Gastroesophageal sphincter (tissue), 4 donors: ENCODE measurements at regions not wholly inside any gene's neighbourhood (a gene's known extent, or its start where the extent isn't known, plus 50 kb on each side); places are given as distances from the start of the nearest gene placed in this dataset.
"Not testable (repeated sequence)": the region's sequence is repeated elsewhere in the genome, so short reads cannot be mapped to it uniquely, and the experiment has no call there.

Experiments
- ATAC-seq: fragments of 150-250 bp; one replicate; pipeline ENCODE4 v1.9.1; 2016; ENCODE audit warnings: mild to moderate bottlenecking, moderate library complexity
- H3K27ac ChIP-seq, 4 donors: fragments of 200-600 bp; sonication (generic) in 3 of 4; 1 replicate in 3 of 4; 2 replicates in 1 of 4; pipeline ENCODE4 v1.5.1; 2016 to 2019
- H3K27me3 ChIP-seq: fragments of 200-600 bp; sonication (generic); one replicate; pipeline ENCODE4 v1.5.1; 2019
- H3K36me3 ChIP-seq, 2 donors: fragments of 200-600 bp; sonication (generic); one replicate each; pipeline ENCODE4 v1.5.1; 2019; ENCODE audit warnings: control low read depth in 1 of 2
- H3K4me1 ChIP-seq, 3 donors: fragments of 200-600 bp; sonication (generic); 1 replicate in 2 of 3; 2 replicates in 1 of 3; pipeline ENCODE4 v1.5.1; 2016 to 2019; ENCODE audit warnings: control low read depth in 2 of 3
- H3K4me3 ChIP-seq, 2 donors: fragments of 200-600 bp; sonication (generic); one replicate each; pipeline ENCODE4 v1.5.1; 2019; ENCODE audit warnings: mild to moderate bottlenecking in 1 of 2, moderate library complexity in 1 of 2
- H3K9me3 ChIP-seq, 3 donors: fragments of 200-600 bp; sonication (generic); one replicate each; pipeline ENCODE4 v1.5.1; 2017 to 2019; ENCODE audit warnings: control low read depth in 2 of 3
- CTCF ChIP-seq, 4 experiments: fragments of 200-600 bp in 2 of 4; fragments of 450-650 bp in 2 of 4; sonication (generic) in 1 of 4; IDR thresholded peaks; one replicate each; pipeline ENCODE4 v1.5.1; 2017 to 2019; ENCODE audit warnings: antibody characterized with exemption in 4 of 4, mild to moderate bottlenecking in 2 of 4, moderate library complexity in 2 of 4
- EP300 ChIP-seq: sonication (generic); formaldehyde crosslinking; IDR thresholded peaks from one replicate; pipeline ENCODE4 v1.6.1; 2017; ENCODE audit warnings: antibody characterized with exemption, mild to moderate bottlenecking
- POLR2A ChIP-seq, 2 donors: fragments of 450-650 bp; IDR thresholded peaks; one replicate each; pipeline ENCODE4 v1.6.1; 2017; ENCODE audit warnings: antibody characterized with exemption in 2 of 2, mild to moderate bottlenecking in 2 of 2, moderate library complexity in 1 of 2
- POLR2AphosphoS5 ChIP-seq: sonication (generic); formaldehyde crosslinking; IDR thresholded peaks from one replicate; pipeline ENCODE4 v1.6.1; 2017; ENCODE audit warnings: antibody characterized with exemption
- WGBS, 2 donors: methylation state at CpG; one replicate each; pipeline ENCODE4 v1.1.5; 2018; ENCODE audit warnings: low coverage in 1 of 2; 5-methylcytosine and 5-hydroxymethylcytosine counted together

DNA sequence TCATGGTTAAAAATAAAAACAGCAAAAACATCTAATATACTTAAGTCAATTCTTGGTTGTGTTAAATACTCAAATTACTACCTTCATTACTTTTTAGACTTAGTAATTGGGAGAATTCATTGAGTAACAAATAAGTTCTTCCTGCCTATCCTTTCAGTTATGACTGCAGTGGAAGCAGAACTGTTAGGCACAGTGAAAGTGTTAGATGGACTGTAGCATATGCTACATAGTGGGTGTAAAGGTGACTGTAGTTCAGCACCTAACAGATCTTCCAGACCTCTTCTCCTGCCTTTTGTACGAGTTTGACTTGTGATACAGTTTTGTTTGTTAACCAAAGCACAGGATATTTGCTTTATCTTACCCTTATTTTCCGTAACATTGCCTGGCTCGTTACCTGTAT lies 143.4 kb downstream of the KDM5D start:
- H3K4me3 ChIP-seq = no peak overlapping the region
- peaks cover 0 to 17% of the 10 kb centered on the region in 2 donors for H3K36me3 ChIP-seq
- 71% methylated on average over 3 of the region's 3 CpGs; no CpG with 5 or more reads in 1 of the 2 donors for WGBS, 2 donors
- H3K4me1 ChIP-seq = no peaks in the 10 kb centered on the region
- TF ChIP-seq POLR2AphosphoS5 (no peak), CTCF (IDR thresholded peaks at IDR 0.05) (no peak), EP300 (no peak), POLR2A (IDR thresholded peaks at IDR 0.05) (no peak)
- H3K27ac ChIP-seq = no peak overlapping the region
- H3K9me3 ChIP-seq = no peaks in the 10 kb centered on the region
- H3K27me3 ChIP-seq = no peaks in the 10 kb centered on the region
- ATAC-seq = no peak

DNA sequence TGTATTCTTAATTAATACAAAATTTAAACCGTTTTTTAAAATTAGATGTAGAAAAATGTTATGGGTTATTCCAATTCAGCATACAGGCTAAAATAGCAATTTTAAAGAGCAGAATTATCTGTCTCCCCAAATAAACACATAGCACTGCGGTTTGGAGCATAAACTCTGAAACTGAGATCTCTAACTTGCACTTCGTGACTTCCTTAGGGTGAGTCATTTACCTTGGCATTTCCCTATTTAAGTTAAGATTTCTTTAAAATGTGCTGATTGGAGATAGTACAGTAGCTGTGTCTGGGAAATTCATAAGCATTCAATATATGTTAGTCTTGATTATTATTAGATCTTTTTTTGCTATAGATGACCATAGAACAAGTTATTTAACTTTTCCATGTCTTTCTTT lies 143.8 kb downstream of the KDM5D start:
- no peak for ATAC-seq
- H3K36me3 ChIP-seq = peaks cover 0 to 17% of the 10 kb centered on the region in 2 donors
- H3K27ac ChIP-seq = no peak overlapping the region
- TF ChIP-seq POLR2A (IDR thresholded peaks at IDR 0.05) = no peak
- TF ChIP-seq EP300 = no peak
- no peak for TF ChIP-seq CTCF (IDR thresholded peaks at IDR 0.05)
- no peak for TF ChIP-seq POLR2AphosphoS5
- no peak overlapping the region for H3K4me3 ChIP-seq
- no peaks in the 10 kb centered on the region for H3K27me3 ChIP-seq
- WGBS, 2 donors = 89% methylated on average over 3 of the region's 3 CpGs; no CpG with 5 or more reads in 1 of the 2 donors
- no peaks in the 10 kb centered on the region for H3K9me3 ChIP-seq
- no peaks in the 10 kb centered on the region for H3K4me1 ChIP-seq

GRCh38 chrY:19590235-19590634 lies 154.3 kb downstream of the KDM5D start:
- Histone ChIP-seq H3K27ac (no peak overlapping the region), H3K36me3 (peaks cover 0 to 24% of the 10 kb centered on the region in 2 donors), H3K4me1 (peaks cover 0 to 6% (median 0%) of the 10 kb centered on the region in 3 donors), H3K27me3 (no peaks in the 10 kb centered on the region), H3K4me3 (no peak overlapping the region), H3K9me3 (no peaks in the 10 kb centered on the region)
- no peak for TF ChIP-seq CTCF (IDR thresholded peaks at IDR 0.05)
- TF ChIP-seq POLR2A (IDR thresholded peaks at IDR 0.05) = no peak
- no peak for TF ChIP-seq EP300
- no peak for TF ChIP-seq POLR2AphosphoS5
- no peak for ATAC-seq

DNA sequence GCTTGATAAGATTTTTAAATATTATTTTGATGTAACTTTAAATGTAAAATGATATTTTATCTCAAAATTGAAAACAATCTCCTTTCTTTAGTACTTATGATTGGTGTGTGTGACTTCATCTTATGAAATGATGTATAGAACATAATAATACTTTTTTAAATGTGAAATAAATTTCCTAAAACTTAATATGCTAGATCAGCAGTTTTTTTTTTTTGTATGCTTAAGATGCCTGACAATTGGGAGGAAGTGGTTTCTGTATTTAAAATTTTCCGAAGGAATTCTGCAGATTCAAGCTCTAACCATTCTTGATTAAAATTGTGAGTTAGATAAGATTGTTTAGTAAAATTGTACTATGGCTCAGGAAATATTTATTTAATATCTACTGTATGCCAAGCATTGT lies 154.9 kb downstream of the KDM5D start:
- H3K27me3 ChIP-seq = no peaks in the 10 kb centered on the region
- H3K36me3 ChIP-seq = peaks cover 0 to 24% of the 10 kb centered on the region in 2 donors
- H3K27ac ChIP-seq = no peak overlapping the region
- 100% methylated on average over 1 of the region's 1 CpG; no CpG with 5 or more reads in 1 of the 2 donors for WGBS, 2 donors
- peaks cover 0 to 6% (median 0%) of the 10 kb centered on the region in 3 donors for H3K4me1 ChIP-seq
- TF ChIP-seq POLR2A (IDR thresholded peaks at IDR 0.05) (no peak), CTCF (IDR thresholded peaks at IDR 0.05) (no peak)
- no peak for ATAC-seq
- H3K4me3 ChIP-seq = no peak overlapping the region
- no peaks in the 10 kb centered on the region for H3K9me3 ChIP-seq

DNA sequence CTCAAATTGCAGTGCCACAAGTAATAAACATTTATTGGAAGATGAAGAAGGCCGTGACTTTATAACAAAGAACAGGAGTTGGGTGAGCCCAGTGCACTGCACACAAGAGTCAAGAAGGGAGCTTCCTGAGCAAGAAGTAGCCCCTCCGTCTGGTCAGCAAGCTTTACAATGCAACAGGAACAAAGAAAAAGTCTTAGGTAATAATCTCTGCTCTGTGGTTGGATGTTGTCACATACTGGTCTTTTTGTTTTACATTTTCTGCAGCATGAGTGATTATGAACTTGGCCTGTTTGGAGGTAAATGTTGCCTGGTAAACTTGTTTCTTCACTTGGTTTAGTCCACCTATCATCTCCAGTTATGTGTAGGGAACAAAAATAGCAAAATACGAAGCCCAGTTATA lies 157.2 kb downstream of the KDM5D start:
- peaks cover 0 to 6% (median 0%) of the 10 kb centered on the region in 3 donors for H3K4me1 ChIP-seq
- H3K4me3 ChIP-seq = no peak overlapping the region
- H3K9me3 ChIP-seq = no peaks in the 10 kb centered on the region
- no peak for ATAC-seq
- WGBS, 2 donors = 100% methylated on average over 1 of the region's 3 CpGs; no CpG with 5 or more reads in 1 of the 2 donors
- no peak overlapping the region for H3K27ac ChIP-seq
- peaks cover 0 to 22% of the 10 kb centered on the region in 2 donors for H3K36me3 ChIP-seq
- TF ChIP-seq POLR2A (IDR thresholded peaks at IDR 0.05) = no peak
- no peak for TF ChIP-seq EP300
- no peak for TF ChIP-seq CTCF (IDR thresholded peaks at IDR 0.05)
- H3K27me3 ChIP-seq = no peaks in the 10 kb centered on the region

DNA sequence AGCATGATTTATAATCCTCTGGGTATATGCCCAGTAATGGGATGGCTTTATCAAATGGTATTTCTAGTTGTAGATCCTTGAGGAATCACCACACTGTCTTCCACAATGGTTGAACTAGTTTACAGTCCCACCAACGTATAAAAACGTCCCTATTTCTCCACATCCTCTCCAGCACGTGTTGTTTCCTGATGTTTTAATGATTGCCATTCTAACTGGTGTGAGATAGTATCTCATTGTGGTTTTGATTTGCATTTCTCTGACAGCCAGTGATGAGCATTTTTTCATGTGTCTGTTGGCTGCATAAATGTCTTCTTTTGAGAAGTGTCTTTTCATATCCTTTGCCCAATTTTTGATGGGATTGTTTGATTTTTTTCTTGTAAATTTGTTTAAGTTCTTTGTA lies 163.5 kb downstream of the KDM5D start:
- H3K27me3 ChIP-seq, H3K36me3 ChIP-seq, ATAC-seq, H3K4me1 ChIP-seq, H3K9me3 ChIP-seq, H3K27ac ChIP-seq, H3K4me3 ChIP-seq: not testable (repeated sequence)
- 83% methylated on average over 3 of the region's 3 CpGs; no CpG with 5 or more reads in 1 of the 2 donors for WGBS, 2 donors
